NCI-H510A treated with DMSO at 0.1 percent for 48 hours (cell line): ENCODE measurements at regions not wholly inside any gene's neighbourhood (a gene's known extent, or its start where the extent isn't known, plus 50 kb on each side); places are given as distances from the start of the nearest gene placed in this dataset.
"Not testable (repeated sequence)": the region's sequence is repeated elsewhere in the genome, so short reads cannot be mapped to it uniquely, and the experiment has no call there.

ENCODE experiments used
- DNase-seq: peaks from one replicate; lab custom pipeline; 2025; lab: John Stamatoyannopoulos, UW

DNA sequence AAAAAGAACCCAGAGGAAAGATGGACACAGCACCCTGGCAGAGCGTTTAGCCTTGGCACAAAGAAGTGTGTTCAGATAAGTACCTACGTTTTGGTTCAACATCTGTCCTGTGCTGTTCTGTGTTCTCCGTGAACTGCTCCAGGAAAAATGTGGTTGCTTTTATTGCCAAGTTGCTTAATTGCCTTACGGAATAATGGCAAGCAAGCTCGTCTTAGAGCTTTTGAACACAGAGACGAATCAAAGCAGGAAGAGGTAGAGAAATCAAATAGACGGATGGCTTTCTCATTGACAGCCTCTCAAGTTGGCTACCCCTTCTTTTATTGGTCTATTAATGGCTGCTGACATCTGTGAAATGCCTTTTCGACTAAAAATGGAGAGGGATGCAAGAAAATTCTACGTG is 911.1 kb upstream of the EEF2KMT start:
- DNase-seq = no peak

GRCh38 chr16:5993356-5993755 is 895.8 kb upstream of the EEF2KMT start:
- no peak for DNase-seq

DNA sequence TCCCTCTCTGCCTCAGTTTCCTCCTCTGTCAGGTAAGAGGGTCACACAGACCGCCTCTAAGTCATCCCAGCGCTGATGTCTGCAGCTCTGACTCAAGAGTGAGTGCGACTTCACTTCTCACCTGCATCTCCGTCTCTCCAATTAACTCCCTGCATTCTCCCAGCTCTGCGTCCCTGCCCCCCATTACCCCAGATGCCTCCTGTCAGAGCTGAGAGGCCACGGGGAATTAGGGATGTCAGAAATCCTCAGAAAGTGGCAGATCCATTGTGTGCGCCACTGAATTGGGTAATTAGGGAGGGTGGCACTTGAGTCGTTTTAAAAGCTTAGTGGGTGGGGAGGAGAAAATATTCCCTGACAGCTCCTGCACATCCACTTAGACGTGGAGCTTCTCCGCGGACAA is 885.4 kb upstream of the EEF2KMT start:
- DNase-seq = no peak

DNA sequence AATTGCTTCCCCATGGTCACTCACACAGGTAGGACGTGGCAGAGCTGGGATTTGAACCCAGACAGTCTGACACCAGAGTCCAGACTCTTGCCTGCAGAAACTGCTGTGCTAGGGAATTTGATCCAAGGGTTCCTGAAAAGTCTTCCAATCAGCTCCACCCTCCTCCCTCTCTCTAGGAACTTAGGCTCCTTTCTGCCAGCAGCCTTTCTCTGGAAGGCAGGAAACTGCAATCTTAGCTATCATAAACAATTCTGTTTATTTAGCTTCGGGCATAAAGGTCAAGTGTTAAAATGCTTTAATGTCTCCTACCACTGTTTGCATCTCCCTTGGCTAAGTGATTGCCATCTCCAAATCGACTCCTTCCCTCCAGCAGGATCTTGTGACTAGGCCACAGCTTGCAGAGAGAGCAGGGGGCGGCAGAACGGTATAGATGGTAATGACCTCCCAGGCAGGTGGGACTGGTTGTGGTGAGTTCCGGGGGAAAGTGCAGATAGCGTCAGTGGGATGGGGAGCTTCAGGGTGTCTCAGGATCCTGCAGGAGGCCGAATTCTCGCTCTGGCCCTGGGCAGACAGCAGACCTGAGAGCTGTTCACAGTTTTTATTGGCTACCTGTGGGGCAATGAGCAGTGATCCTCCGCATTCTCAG is 882.4 kb upstream of the EEF2KMT start:
- DNase-seq = no peak

DNA sequence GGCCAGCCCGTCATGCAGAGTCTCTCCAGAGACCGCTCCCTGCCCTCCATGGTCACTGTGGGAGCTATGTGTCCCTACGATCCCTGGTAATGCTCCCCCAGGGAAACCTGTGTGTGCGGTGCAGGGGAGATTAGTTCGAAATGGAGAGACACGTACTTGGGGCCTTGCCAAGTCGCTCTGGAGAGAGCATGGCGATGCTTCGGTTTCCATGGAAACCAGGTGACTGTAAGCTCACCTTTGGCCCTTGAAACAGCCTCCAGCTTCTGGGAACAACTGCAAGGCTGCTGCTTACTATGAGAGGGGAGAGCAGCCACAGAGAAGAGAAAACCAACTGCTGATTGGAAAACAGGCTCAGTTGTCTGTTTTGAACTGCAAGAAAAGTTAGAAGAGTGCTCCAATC is 879.7 kb upstream of the EEF2KMT start:
- DNase-seq = no peak

DNA sequence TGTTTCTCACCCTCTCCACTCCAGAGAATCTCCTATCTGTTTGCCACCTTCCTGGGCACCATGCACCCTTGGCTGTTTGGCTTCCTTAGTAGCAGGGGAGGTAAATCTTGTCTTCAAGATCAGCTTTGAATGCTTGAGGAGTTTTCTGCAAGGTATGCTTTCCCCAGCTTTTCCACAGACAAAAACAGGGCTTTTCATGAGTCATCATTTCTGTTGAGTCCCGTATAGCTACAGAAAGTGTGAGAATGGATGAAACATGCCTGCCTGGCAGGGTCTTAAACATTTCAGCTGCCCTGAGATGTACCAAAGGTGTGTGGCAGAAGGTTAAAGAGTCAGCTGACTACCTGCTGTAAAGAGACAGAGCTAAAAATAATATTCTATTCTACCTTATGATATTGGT is 875.2 kb upstream of the EEF2KMT start:
- no peak for DNase-seq

DNA sequence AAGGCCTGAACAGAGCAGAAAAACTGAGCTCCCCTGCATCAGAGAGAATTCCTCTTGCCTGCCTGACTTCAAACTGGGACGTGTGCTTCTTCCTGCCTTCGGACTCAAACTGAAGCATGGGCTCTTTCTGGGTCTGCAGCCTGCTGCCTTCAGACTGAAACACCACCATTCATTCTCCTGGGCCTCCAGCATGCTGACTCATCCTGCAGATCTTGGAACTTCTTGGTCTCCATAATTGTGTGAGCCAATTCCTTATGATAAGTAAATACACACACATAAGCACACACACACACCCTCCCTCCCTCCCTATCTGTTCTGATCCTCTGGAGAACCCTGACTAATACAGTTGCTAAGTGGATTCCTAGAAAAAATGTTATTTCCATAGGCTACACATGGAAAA is 874.3 kb upstream of the EEF2KMT start:
- DNase-seq = no peak

GRCh38 chr16:5971106-5971505 is 873.5 kb upstream of the EEF2KMT start:
- DNase-seq = no peak

DNA sequence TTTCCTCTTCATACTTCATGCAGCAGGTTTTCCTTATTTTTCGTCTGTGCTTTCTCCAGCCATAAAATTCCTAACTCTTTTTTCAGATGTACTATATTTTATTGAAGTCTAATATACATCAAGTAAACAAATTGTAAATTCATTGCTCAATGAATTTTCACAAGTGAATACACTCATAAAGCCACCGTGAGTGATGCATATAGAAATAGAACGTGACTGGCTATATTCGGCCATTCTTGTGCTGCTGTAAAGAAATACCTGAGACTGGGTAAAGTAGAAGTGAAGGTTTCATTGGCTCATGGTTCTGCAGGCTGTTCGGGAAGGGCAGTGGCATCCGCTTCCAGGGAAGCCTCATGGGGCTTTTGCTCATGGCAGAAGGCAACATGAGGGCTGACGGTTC is 868.4 kb upstream of the EEF2KMT start:
- no peak for DNase-seq

GRCh38 chr16:5965321-5965720 is 867.7 kb upstream of the EEF2KMT start:
- no peak for DNase-seq

DNA sequence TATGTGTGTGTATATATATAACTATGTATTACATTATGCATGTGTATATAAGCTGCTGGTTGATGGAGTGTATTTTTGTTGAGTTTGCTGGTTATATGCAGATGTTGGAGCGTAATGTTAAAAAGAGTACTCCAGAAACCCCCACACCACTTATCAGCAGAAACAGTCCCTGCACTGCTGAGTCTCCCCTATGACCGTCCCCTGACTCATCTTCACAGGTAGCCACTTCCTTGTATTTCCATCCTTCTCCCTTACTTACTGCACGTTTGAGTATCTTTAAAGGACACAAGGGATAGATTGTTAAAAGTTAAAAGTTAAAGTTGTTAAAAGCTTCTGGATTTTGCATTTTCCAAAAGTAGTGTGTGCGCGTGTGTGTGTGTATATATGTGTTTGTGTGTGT is 853.9 kb upstream of the EEF2KMT start:
- DNase-seq = no peak

GRCh38 chr16:5944971-5945370 is 847.4 kb upstream of the EEF2KMT start:
- no peak for DNase-seq

GRCh38 chr16:5938607-5939006 is 841.0 kb upstream of the EEF2KMT start:
- no peak for DNase-seq

DNA sequence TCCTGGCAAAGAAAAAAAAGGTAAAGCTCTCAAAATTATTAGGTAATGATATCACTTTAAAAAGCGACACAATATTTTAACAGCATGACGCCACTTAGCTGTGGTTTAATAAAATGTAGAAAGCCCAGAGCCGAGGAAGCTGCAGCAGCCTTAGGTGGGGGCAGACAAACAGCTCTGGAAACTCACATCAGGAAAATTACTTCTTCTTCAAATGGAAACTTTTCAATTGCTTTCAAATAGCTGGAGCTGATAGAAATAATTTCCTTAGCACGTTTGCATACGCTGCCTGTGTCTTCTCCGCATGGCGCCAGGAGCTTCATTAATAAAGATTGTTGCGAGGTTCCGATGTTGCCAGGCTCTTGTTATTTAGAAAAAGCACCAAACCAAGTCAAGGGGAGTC is 835.3 kb upstream of the EEF2KMT start:
- no peak for DNase-seq

DNA sequence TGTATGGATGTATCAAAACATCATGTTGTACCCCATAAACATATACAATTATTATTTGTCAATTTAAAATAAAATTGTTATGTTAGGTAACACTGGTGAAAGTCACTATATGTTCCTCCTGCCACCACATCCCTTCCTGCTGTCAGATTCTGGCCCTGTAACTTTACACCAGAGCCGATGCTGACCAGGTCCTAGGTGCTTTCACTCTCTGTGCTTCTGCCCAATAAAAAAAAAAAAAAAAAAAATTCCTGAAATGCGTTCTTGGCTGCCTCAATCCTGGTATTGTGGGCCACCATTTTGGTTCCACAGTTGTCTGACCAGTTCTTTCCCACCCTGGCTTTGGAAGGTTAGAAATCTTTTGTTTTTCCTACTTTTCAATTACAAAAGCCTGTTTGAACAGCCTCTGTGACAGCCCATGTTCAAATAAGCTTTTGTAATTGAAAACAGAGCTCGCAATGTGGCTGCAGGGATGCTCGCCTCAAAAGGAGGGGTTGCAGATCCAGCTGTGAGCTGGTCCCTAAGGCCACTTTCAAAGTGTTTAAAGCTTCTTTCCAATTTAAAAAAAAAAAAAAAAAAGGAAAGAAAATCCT is 831.0 kb upstream of the EEF2KMT start:
- DNase-seq = no peak

DNA sequence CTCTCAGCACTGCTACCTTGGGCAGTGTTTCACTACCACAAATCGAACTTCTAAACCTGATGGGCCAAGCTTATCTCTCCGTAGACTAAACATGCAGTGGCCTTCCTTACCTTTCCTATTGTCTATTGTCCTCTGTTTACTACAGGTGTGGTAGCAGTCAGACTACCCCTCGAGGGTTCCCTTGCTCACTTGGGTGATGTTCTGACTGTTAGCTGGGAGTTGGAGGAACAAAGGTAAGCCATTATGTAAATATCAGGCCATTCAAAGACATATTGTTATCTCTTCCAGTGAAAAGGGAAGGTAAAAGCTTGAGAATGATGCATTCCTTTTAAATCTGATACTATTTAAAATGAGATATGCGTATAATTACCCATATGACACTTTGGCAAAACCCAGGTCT is 828.3 kb upstream of the EEF2KMT start:
- DNase-seq = no peak

- no peak for DNase-seq
Observed at GRCh38 chr16:5922686-5923085, 825.1 kb upstream of the EEF2KMT start.

- no peak for DNase-seq
Observed at GRCh38 chr16:5918567-5919130, 821.1 kb upstream of the EEF2KMT start.

DNA sequence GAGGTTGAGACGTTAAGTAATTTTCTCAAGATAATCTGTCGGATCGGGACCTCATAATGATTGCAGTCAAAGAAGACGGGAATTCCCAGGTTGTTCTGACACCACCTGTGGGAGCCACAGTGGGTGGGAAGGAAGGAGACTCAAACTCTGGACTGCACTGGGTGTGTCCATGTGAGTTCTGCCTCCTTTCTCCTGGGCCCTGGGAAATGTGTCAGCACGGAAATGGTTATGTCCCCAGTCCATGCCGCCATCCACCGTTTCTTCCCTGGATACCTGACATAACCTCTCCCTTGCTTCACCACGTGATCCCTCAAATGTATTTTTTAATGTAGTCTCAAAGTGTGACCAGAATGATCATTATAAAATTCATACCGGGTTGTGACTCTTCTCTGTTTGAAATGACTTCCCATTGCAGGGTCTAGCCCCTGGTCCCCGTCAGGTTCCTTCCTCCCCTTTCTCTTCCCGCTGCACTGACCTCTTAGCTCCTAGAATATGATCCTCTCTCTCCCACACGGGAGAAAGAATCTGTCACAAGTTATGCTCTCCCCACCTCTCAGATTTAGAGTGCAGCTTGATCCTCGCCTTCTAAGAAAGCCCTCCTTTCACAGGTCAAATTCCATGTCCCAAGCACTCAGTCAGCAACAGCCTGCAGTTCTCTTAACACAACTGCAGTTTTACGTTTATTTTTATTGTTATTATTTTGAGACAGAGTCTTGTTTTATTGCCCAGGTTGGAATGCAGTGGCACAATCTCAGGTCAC is 820.0 kb upstream of the EEF2KMT start:
- DNase-seq = no peak

GRCh38 chr16:5916711-5917191 is 819.2 kb upstream of the EEF2KMT start:
- no peak for DNase-seq

- DNase-seq = no peak
Observed at GRCh38 chr16:5911241-5911640, 813.6 kb upstream of the EEF2KMT start.

- DNase-seq = not testable (repeated sequence)
Observed at GRCh38 chr16:5909556-5909955, 812.0 kb upstream of the EEF2KMT start.

- no peak for DNase-seq
Observed at GRCh38 chr16:5907544-5907943, 809.9 kb upstream of the EEF2KMT start.
